ENCODE measurements at regions not wholly inside any gene's neighbourhood (a gene's known extent, or its start where the extent isn't known, plus 50 kb on each side); places are given as distances from the start of the nearest gene placed in this dataset.

GRCh38 chr18:67218556-67218955, 298.0 kb downstream of the DSEL start:
- DNase-seq: peak; percentile 6

DNA sequence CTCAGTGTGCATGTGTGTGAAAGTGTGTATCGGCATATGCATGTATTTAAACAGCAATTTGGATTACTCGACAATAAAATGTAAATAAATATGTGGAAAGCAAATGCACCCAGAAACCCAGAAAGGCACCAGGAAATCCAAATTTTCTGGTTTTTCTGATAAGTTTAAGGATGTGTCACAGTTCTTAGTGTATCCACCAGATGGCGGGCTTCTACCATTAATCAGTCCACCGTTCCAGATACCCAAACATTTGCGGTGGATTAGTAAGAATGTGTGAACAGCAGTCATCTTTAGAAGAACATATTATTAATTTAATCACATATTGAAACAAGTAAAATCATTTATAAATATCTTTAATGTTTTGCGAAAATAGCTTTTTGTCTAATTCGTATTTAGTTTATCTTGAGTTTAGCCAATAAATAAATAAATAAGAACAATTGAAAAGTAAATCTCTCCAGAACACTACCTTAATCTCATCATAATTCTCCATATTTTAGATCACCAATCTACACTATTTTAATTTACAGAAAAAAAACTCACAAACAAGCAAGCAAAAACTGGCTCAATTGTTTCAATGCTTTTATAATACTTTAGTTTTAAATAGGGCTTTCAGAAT, 298.9 kb downstream of the DSEL start:
- DNase-seq: peak; percentile 75

DNA sequence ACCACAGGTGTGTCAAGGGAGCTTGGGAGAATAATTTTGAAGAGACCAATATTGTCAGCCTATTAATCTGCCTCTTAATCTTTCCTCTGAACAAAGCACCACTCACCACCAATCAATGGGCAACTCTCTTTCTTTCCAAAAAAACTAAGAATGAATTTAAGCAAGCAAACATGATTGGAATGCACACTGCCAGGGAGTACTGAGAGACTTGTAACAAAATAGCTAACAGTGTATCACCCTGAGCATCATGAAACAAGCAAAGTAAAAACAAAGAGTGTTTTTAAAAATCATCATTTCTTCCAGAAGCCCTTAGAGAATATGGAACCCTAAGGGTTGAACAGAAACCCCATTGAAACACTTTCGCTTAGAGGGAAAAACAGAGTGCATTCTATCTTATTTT, 299.7 kb downstream of the DSEL start:
- DNase-seq: no peak

- no peak for DNase-seq
Measured at GRCh38 chr18:67215686-67216085, 300.8 kb downstream of the DSEL start.

- DNase-seq: no peak
Measured at GRCh38 chr18:67211646-67212045, 304.9 kb downstream of the DSEL start.

DNA sequence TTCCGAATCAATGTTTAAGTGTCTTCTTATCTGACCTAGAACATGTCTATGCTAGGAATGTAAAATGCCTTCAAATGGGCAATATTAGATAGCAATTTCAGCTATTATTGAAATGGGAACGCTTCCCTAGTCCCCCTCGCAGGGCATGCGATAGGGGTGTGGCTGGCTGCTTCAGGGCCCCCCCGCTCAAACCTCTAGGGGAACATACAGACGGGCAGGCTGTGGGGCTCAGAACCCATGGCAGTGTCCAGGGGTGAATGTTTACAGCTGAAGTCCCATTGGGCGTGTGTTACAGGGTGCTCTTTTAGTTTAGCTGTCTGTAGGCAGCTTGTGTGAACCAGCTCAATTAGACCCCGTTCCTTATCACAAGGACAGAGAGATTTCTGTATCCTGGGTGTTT, 315.9 kb downstream of the DSEL start:
- DNase-seq: no peak

GRCh38 chr18:67199993-67200617, 316.4 kb downstream of the DSEL start:
- DNase-seq: peak; percentile 74

DNA sequence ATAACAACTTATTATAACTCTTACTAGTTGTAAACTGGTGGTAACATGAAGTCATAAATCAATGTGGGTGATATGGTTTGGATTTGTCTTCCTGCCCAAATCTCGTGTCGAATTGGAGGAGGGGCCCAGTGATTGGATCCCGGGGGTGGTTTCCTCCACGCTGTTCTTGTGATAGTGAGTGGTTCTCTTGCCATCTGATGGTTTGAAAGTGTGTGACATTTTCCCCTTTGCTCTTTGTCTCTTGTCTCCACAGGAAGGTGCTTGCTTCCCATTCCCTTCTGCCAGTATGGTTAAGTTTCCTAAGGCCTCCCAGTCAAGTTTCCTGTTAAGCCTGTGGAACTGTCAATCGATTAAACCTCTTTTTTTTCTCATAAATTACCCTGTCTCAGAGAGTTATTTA, 321.6 kb downstream of the DSEL start:
- DNase-seq: peak; percentile 3

GRCh38 chr18:67192535-67192934, 324.0 kb downstream of the DSEL start:
- no peak for DNase-seq

DNA sequence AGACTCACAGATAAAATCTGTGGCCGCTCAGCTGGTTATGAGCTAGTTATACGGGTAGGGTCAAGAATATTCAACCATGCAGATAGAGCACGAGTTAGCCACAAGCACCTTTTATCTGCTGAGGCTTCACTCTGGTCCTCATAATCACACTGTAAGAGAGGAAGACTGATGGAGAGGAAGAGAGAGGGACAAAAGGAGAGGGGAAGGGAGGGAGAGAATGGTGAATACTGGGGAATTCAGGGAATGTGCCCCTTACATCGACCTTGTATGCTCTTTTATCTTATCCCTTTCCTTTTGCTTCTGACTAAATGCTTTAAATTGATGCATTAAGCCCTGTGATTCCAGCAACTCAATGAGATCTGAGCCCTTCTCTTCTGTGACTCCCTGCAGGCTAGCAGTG, 333.1 kb downstream of the DSEL start:
- no peak for DNase-seq

- no peak for DNase-seq
Measured at GRCh38 chr18:67179726-67180125, 336.8 kb downstream of the DSEL start.

- DNase-seq: no peak
Measured at GRCh38 chr18:67159662-67160061, 356.9 kb downstream of the DSEL start.

GRCh38 chr18:67154979-67155378, 361.5 kb downstream of the DSEL start:
- no peak for DNase-seq

GRCh38 chr18:67151366-67151765, 365.2 kb downstream of the DSEL start:
- no peak for DNase-seq

GRCh38 chr18:67145586-67146292, 370.8 kb downstream of the DSEL start:
- DNase-seq: no peak

DNA sequence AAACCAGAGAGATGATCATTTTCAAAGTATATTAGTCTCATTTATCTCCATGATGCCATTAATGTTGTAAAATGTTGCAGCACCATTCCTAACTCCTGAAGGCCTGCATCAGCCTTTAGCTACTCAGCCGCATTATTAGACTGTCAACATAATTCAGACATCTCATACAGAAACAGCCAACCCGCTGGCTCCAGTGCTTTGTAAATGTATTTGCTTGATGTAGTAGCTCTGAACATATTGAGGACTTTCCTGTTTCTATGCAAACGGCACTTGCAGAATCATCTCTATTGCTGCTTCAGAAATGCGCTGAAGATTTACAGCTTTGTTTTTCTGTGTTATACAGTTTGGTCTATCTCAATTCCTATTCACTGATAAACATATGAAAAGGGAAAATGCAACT, 372.2 kb downstream of the DSEL start:
- DNase-seq: no peak

GRCh38 chr18:67143028-67143427, 373.5 kb downstream of the DSEL start:
- DNase-seq: no peak

DNA sequence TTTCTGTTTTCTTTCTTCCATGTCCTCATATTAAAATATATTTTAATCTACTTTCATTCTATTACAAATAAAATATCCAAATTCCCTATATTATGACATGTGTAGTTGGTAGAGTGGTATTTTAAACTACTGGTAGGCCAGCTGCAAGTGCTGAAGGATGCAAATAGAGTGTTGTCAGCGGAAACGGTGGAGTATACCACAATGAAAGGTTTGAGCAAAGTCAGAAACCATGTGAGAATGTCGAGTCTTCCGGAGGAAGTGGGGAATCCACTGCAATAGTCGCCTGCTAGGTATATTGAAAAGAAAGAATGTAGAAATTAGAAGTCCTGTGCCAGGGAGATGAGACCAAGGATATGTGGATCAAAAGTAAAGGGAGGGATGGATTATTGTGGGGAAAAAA, 373.9 kb downstream of the DSEL start:
- DNase-seq: no peak

DNA sequence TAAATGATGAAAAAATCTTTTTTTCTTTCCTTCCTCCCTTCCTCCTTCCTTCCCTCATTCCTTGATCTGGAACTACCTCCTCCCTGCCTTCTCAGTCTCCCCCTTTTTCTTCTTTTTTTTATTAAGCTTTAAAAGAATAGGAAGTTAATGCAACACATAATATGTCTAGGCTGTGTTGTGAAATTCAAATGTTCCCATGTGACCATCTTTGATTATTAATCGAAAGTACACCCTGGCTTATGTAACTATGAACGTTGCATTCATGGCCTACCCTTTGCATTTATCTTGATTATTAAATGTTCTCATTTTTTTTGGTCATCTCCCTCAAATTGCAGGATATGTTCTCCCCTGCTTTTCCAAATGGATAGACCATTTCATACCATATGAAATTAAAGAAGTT, 376.0 kb downstream of the DSEL start:
- DNase-seq: no peak

GRCh38 chr18:67139899-67140298, 376.6 kb downstream of the DSEL start:
- no peak for DNase-seq

GRCh38 chr18:67135981-67136380, 380.5 kb downstream of the DSEL start:
- no peak for DNase-seq

DNA sequence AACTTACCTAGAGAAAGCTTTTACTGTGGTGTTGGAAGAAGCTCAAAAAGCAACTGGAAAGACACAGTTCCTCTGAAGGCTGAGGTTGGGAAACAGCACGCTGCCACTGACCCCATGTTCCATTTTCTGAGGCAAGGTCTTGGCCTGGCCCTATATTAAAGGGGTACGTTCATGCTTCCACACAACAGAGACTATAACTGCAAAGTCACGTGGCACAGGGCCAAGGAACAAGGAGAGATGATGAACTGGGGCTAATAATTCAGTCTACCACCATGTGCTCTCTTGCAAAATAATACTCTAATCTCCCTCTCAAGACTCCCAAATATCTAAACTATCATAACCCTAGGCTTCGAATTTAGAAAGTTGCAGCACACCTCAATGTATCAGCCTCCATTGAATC, 381.6 kb downstream of the DSEL start:
- no peak for DNase-seq

DNA sequence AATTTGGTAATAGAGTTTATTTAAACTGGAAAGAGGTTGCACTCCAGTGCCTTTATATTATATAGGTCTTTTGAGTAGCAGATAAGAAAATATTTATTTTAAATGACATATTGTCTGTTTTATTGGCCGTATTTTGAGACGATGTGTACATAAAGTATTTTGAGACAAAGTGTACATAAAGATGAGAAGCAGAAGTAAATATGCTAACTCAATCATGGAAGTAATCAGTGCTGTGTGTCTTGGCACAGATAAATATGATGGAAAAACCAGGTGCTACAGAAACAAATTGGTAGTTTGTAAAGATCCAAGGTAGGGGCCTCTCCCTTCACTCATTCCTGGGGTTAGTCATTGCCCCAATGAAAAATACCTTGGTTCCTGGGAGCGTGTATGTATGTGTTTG, 382.9 kb downstream of the DSEL start:
- no peak for DNase-seq

DNA sequence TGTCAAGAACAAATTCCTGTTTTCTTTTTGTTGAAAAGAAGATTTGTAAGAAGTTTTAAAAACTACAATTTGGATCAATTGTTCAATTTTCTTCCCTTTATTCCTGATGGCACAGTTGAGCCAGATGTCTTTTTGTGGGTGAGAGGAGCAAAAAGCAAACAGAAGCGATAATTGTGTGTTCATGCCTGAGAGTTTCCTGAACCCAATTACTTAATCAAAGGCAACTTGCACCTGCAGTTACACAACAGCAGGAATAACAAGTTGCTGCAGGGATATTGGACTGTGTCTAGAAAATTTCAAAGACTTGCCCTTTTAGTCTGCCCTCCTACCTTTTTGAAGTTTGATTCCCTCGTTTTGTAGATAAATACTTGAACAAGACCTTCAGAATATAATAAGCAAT, 383.6 kb downstream of the DSEL start:
- DNase-seq: no peak

- no peak for DNase-seq
Measured at GRCh38 chr18:67131498-67131897, 385.0 kb downstream of the DSEL start.
